ENCODE measurements at regions not wholly inside any gene's neighbourhood (a gene's known extent, or its start where the extent isn't known, plus 50 kb on each side); places are given as distances from the start of the nearest gene placed in this dataset.
"Not testable (repeated sequence)": the region's sequence is repeated elsewhere in the genome, so short reads cannot be mapped to it uniquely, and the experiment has no call there.

DNA sequence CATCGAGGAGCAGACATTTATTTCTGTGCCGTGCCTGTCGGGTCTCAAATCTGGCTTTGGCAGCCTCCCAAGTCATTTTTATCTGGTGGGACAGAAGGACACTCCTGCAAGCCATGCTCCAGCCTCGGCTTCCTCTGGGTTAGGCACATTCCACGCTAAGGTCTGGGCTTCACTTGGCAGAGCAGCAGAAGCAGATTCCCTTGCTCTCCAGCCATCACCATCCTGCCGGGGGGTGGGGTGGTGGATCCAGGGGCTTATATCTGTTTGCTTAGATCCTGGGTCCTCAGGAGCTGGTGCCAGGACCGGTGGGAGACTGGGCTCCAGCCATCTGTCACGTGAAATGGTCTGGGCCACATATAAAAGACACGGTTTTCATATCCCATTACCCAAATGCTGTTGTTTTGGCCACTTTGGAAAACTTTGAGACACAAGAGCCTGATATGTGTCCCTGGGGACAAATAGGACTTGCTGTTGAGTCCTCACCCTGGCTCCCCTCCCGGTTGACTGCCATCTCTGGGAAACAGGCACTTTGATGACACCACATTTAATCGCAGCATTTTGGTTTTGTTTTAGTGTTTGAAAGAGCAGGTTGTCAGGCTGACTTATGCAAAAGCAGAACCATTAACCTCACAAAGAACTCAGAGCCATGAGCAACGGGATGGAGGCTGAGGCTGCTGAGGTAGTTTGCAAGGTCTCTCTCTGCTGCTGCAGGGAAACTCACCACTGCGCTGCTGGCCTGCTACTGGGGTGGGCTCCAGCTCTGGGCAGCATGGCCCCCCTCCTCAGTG lies 69.6 kb upstream of the PRMT8 start:
- no peak for DNase-seq

DNA sequence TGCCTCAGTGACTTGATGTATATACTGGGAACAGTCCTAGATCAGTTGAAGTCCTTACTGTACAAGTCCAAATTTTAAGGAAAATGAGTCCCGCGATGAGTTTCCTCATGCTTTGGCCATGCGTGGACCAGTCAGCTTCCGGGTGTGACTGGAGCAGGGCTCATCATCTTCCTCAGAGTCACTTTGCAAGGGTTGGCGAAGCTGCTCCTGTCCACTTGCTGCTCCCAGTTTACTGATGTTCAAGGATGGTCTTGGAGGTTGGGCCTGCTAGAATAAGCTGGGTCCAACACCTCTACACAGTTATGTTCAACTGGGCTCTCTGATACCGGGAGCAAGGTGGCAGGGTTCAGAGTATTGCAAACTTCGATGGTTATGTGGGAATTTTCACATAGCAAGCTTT lies 66.2 kb upstream of the PRMT8 start:
- not testable (repeated sequence) for DNase-seq

- no peak for DNase-seq
Measured at GRCh38 chr12:3427956-3428355, 63.0 kb upstream of the PRMT8 start.

GRCh38 chr12:3428631-3429030 lies 62.4 kb upstream of the PRMT8 start:
- DNase-seq, result no peak

DNA sequence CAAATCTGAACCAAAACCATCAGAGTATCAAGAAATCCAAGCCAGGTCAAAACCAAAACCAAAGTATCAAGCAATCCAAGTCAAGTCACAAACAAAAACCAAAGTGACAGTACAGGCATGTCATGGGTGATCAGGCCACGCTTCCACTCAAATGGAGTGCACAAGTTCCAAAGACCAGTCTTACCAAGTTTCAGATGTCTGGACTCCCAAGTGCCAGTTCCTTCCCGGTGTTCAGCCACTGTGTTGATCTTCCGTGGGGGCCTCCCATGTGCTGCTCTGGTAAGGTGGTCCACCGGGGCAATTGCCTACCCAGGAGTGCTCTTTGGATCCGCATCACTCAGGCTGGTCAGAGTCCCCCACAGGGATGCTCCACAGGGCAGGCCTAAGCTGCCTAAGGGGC lies 61.5 kb upstream of the PRMT8 start:
- not testable (repeated sequence) for DNase-seq

DNA sequence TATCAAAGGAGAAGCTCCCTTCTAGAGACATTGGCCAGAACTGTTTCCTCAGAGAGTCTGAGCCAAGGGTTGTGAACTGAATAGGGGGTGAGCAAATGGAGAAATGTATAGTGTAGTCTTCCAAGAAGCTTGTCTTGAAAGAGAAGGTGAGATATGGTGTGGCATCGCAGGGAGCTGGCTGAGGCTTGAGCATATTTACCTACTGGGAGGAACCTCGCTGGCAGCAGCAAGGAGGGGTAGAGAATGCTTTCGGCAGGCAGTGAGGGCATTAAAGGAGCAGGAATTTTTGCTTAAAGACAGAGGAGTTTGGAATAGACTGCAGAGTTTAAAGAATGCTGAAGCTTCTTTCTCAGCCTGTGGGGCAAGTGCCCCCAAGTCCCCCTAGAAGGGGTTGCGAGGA lies 59.3 kb upstream of the PRMT8 start:
- no peak for DNase-seq

DNA sequence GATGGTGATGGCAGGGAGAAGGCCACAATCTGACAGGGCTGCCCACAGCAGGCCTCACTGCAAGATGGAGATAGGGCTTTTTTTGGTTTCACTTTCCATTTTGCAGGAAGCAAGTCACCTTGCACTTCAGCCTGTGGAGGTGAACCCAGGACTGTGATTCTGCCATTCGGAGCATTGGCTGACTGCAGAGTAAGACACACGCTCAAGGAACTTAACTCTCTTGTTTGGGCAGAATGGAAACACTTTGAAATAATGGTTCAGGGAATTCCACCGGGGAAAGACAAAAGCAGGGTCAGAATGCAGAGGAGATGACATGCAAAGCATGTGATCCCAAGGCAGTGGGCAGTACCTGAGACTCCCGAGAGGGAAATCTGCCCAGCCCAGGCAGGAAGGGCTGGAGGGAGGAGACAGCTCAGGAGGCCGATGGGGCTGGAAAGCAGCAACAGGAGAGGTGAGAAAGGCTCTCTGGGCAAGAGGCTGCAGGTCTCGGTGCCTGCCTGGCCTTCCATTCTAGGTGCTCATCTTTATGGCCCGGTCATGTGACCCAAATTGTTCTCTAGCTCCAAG lies 58.7 kb upstream of the PRMT8 start:
- DNase-seq, result no peak

DNA sequence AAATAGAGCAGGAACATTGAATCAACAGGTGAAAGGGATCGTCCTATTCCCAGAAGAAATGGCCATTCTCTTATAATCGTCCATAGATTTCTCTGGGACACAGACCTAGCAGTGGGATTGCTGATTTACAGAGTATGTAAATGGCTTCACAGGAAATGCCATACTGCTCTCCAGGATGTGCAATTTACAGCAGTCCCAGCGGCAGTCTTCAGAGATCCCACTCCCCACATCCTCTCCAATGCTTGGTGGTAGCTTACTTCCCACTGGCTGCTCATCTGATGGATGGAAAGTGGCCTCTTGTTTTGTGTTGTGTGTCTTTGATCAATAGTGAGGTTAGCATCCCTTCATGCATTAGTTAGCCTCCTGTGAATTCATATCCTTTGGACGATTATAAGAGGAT lies 58.1 kb upstream of the PRMT8 start:
- no peak for DNase-seq

- DNase-seq, result peak; percentile 9
Measured at GRCh38 chr12:3436461-3437065, 54.4 kb upstream of the PRMT8 start.

DNA sequence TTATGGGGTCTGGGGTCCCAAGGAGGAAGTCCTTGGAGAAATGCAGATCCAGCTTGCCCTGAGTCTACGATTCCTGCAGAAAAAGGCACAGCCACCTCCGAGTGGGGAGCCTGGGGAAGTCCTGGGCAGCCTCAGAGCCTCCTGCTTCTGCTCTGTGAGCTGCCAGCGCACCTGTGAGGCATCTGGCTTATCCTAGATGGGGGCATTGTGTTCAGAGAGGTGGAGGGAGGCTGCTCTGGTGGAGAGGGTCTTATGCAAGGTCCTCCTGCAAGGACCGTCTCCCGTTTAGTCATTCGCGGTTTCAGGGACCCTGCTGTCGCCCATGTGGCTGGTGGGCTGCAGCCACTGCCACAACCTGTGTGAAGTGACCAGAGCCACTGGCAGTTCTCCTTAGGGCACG lies 53.0 kb upstream of the PRMT8 start:
- no peak for DNase-seq

- DNase-seq, result no peak
Measured at GRCh38 chr12:3438401-3438800, 52.6 kb upstream of the PRMT8 start.

Measured in SHP77 treated with DMSO at 0.1 percent for 48 hours (cell line).